ENCODE measurements at regions not wholly inside any gene's neighbourhood (a gene's known extent, or its start where the extent isn't known, plus 50 kb on each side); places are given as distances from the start of the nearest gene placed in this dataset.

DNA sequence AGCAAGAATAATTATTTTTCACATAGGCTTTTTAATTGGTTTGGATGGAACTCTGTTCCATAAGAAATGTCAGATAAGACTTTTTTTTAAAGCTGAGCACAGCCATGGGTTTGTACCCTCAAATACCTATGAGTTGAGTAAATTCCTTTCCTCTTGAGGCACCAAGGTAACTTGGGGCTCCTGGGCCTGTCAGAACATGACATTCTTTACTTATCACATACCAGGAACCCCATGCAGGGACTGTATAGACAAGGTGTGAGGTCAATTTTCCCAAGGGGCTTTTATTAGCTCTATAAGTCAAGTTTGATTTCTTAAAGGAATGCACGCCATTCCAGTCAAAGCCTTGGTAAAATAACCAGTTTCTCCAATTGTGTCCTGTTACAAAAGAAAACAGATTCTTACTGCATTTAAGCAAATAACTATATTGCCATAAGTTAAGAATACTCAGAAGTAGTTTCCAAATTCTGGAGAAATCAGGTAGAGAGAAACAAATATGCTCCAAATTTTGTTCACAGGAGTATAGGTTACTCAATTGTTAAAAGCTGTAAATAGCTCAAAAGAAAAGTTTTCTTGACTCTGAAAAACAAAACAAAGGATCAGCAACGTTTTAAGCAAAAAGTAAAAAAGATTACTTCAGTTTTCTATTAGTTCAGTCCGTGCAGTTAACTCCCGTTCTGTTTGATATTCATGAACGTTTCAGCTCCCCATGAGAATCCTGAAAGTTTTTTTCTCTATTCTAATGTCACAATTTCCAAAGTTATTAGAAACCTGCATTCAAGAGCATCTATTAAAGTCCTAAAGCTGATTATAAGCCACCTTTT is 167.5 kb upstream of the NAMPT start:
- POLR2A ChIA-PET = no interaction called here
- no peak overlapping the region for H3K27ac ChIP-seq (ENCODE audit: extremely low read depth, low read depth, low read length)
- CTCF ChIA-PET = interaction anchor here (0.6 to 1.5 kb wide), 3 partner anchors 10 to 275 kb away, joined by 3 to 4 read pairs (median 4); no protein-coding TSS in a partner anchor
- H3K4me3 ChIP-seq (ENCODE audit: low read depth, low read length) = no peak overlapping the region
- no peaks in the 10 kb centered on the region for H3K4me1 ChIP-seq (ENCODE audit: control insufficient read depth, insufficient read depth, low read length)
- TF ChIP-seq SETDB1 (IDR thresholded peaks at IDR 0.05; ENCODE audit: insufficient read length, low read length) (peak; percentile 94), ZNF658 (tag by site-specific recombination; IDR thresholded peaks at IDR 0.05) (no peak)
- no peaks in the 10 kb centered on the region for H3K9me3 ChIP-seq (ENCODE audit: control insufficient read depth, insufficient read depth, low read depth, low read length)
- no peaks in the 10 kb centered on the region for H3K36me3 ChIP-seq (ENCODE audit: control insufficient read depth in 2 of 2, insufficient read depth in 1 of 2, low read length in 2 of 2)

DNA sequence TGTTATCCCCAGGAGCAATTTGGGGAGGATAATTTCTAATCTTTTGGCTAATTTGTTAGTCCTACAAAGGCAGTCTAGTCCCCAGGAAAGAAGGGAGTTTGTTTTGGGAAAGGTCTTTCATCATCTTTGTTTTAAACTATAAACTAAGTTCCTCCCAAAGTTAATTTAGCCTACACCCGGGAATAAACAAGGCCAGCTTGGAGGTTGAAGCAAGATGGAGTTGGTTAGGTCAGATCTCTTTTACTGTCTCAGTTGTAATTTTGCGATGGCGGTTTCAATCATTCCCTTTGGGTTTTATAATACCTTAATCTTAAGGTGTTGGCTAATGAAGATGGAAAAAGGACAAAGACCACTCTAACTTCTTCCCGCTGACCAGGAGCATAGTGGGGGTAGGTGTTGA is 166.4 kb upstream of the NAMPT start:
- CTCF ChIA-PET = no interaction called here
- H3K36me3 ChIP-seq (ENCODE audit: control insufficient read depth in 2 of 2, insufficient read depth in 1 of 2, low read length in 2 of 2) = no peaks in the 10 kb centered on the region
- POLR2A ChIA-PET = no interaction called here
- H3K4me3 ChIP-seq (ENCODE audit: low read depth, low read length) = no peak overlapping the region
- no peaks in the 10 kb centered on the region for H3K9me3 ChIP-seq (ENCODE audit: control insufficient read depth, insufficient read depth, low read depth, low read length)
- no peaks in the 10 kb centered on the region for H3K4me1 ChIP-seq (ENCODE audit: control insufficient read depth, insufficient read depth, low read length)
- TF ChIP-seq ZNF624 (tag by site-specific recombination; IDR thresholded peaks at IDR 0.05) (no peak), ZNF404 (tag by site-specific recombination; IDR thresholded peaks at IDR 0.05) (no peak), ZFP37 (tag by site-specific recombination; IDR thresholded peaks at IDR 0.05) (no peak), PRDM10 (tag by site-specific recombination; IDR thresholded peaks at IDR 0.05) (no peak), ZNF23 (tag by site-specific recombination; IDR thresholded peaks at IDR 0.05; ENCODE audit: borderline replicate concordance) (no peak), ZNF184 (tag by site-specific recombination; IDR thresholded peaks at IDR 0.05) (no peak), ZNF391 (tag by site-specific recombination; IDR thresholded peaks at IDR 0.05; ENCODE audit: borderline replicate concordance, low read depth) (no peak), ZNF16 (tag by site-specific recombination; IDR thresholded peaks at IDR 0.05; ENCODE audit: low read depth) (no peak), KLF8 (tag by site-specific recombination; IDR thresholded peaks at IDR 0.05) (no peak), ZNF626 (tag by site-specific recombination; IDR thresholded peaks at IDR 0.05) (no peak), ZNF776 (tag by site-specific recombination; IDR thresholded peaks at IDR 0.05; ENCODE audit: borderline replicate concordance) (no peak), ZNF394 (tag by site-specific recombination; IDR thresholded peaks at IDR 0.05; ENCODE audit: borderline replicate concordance) (no peak), ZNF366 (tag by site-specific recombination; conservative IDR thresholded peaks at IDR 0.05) (no peak), GLI4 (tag by site-specific recombination; IDR thresholded peaks at IDR 0.05) (no peak), ZNF292 (tag by site-specific recombination; IDR thresholded peaks at IDR 0.05; ENCODE audit: borderline replicate concordance, low read depth) (no peak), ZNF155 (tag by site-specific recombination; IDR thresholded peaks at IDR 0.05) (no peak), ZNF677 (tag by site-specific recombination; IDR thresholded peaks at IDR 0.05) (no peak)
- TF ChIP-seq, protein P1, sequence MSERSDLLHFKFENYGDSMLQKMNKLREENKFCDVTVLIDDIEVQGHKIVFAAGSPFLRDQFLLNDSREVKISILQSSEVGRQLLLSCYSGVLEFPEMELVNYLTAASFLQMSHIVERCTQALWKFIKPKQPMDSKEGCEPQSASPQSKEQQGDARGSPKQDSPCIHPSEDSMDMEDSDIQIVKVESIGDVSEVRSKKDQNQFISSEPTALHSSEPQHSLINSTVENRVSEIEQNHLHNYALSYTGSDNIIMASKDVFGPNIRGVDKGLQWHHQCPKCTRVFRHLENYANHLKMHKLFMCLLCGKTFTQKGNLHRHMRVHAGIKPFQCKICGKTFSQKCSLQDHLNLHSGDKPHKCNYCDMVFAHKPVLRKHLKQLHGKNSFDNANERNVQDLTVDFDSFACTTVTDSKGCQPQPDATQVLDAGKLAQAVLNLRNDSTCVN (tag by site-specific recombination; optimal IDR thresholded peaks at IDR 0.05) = no peak
- no peak overlapping the region for H3K27ac ChIP-seq (ENCODE audit: extremely low read depth, low read depth, low read length)
